Brain microvascular endothelial cell (primary cell): ENCODE measurements at regions not wholly inside any gene's neighbourhood (a gene's known extent, or its start where the extent isn't known, plus 50 kb on each side); places are given as distances from the start of the nearest gene placed in this dataset.

Experiments
- DNase-seq: peaks from one replicate; pipeline ENCODE4 v3.0.0-alpha.2; 2020
- H3K27ac ChIP-seq: fragments of 250-450 bp; sonication (Bioruptor Pico); 2 replicates; pipeline ENCODE4 v1.5.1; 2020; ENCODE audit warnings: mild to moderate bottlenecking, moderate library complexity
- H3K27me3 ChIP-seq: fragments of 250-450 bp; sonication (Bioruptor Pico); replicated peaks from 2 replicates; pipeline ENCODE4 v1.5.1; 2020; ENCODE audit warnings: mild to moderate bottlenecking
- H3K36me3 ChIP-seq: fragments of 250-450 bp; sonication (Bioruptor Pico); replicated peaks from 2 replicates; pipeline ENCODE4 v1.5.1; 2020; ENCODE audit warnings: mild to moderate bottlenecking
- H3K4me3 ChIP-seq: 2 replicates; pipeline ENCODE4 v1.5.1; 2011; ENCODE audit warnings: low read depth, mild to moderate bottlenecking, control low read depth, low read length, moderate library complexity
- CTCF ChIP-seq: IDR thresholded peaks from 2 replicates; pipeline ENCODE4 v1.5.1; 2011; ENCODE audit warnings: low read depth, mild to moderate bottlenecking, moderate library complexity, low read length, control low read depth, inconsistent platforms; ENCODE audit errors: missing control alignments
- in situ Hi-C: cut with HindIII; loops from 2 replicates; pipeline ENCODE4 v1.10.0; 2017; ENCODE audit warnings: low sequenced_read_pairs, low pct_ligation_motif_present

GRCh38 chr2:239853121-239853520 lies 172.0 kb downstream of the NDUFA10 start:
- in situ Hi-C loops = no loop called here
- no peak overlapping the region for H3K4me3 ChIP-seq
- H3K36me3 ChIP-seq = no peaks in the 10 kb centered on the region
- H3K27ac ChIP-seq = no peak overlapping the region
- no peak for DNase-seq
- no peaks in the 10 kb centered on the region for H3K27me3 ChIP-seq
- TF ChIP-seq CTCF = no peak

- in situ Hi-C loops = no loop called here
Observed at GRCh38 chr2:239852272-239852671, 172.9 kb downstream of the NDUFA10 start.

GRCh38 chr2:239846789-239847676 lies 178.1 kb downstream of the NDUFA10 start:
- H3K27me3 ChIP-seq = no peaks in the 10 kb centered on the region
- in situ Hi-C loops = no loop called here
- no peak overlapping the region for H3K4me3 ChIP-seq
- no peak overlapping the region for H3K27ac ChIP-seq
- no peak for DNase-seq
- no peak for TF ChIP-seq CTCF
- no peaks in the 10 kb centered on the region for H3K36me3 ChIP-seq

More at GRCh38 chr2:239852272-239852671, 172.9 kb downstream of the NDUFA10 start:
- H3K4me3 ChIP-seq = no peak overlapping the region
- no peaks in the 10 kb centered on the region for H3K27me3 ChIP-seq
- TF ChIP-seq CTCF = no peak
- no peak for DNase-seq
- H3K36me3 ChIP-seq = no peaks in the 10 kb centered on the region
- no peak overlapping the region for H3K27ac ChIP-seq

- no peak overlapping the region for H3K4me3 ChIP-seq
- no peaks in the 10 kb centered on the region for H3K27me3 ChIP-seq
- no peaks in the 10 kb centered on the region for H3K36me3 ChIP-seq
- TF ChIP-seq CTCF = no peak
- in situ Hi-C loops = no loop called here
- no peak overlapping the region for H3K27ac ChIP-seq
- DNase-seq = no peak
Observed at GRCh38 chr2:239845968-239846367, 179.2 kb downstream of the NDUFA10 start.

DNA sequence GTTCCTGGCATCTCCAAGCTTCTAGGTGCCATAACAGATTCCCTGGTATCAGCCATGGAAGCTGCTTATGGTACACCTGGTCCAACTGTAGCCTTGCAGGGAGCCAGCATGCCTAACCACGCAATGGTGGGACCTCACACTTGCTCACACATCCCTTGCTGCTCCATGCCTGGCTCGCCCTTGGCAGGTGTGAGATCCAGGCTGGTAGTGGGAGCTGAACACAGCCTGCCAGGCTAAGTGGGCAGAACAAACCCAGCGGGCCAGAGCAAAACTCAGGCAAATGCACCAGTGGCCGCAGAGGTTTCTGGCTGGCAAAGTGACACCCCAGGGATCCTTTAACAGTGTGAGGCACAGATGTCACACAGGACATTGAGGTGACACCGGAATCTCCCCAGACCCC lies 185.8 kb downstream of the NDUFA10 start:
- no peak for TF ChIP-seq CTCF
- DNase-seq = no peak
- H3K27ac ChIP-seq = no peak overlapping the region
- H3K27me3 ChIP-seq = no peaks in the 10 kb centered on the region
- H3K36me3 ChIP-seq = no peaks in the 10 kb centered on the region
- H3K4me3 ChIP-seq = no peak overlapping the region
- in situ Hi-C loops = no loop called here
